ENCODE measurements at regions not wholly inside any gene's neighbourhood (a gene's known extent, or its start where the extent isn't known, plus 50 kb on each side); places are given as distances from the start of the nearest gene placed in this dataset.

GRCh38 chr1:11414926-11415538 is 63.9 kb upstream of the DISP3 start:
- no peak for DNase-seq

GRCh38 chr1:11417162-11417561 is 61.8 kb upstream of the DISP3 start:
- DNase-seq: no peak

- DNase-seq: no peak
Observed at GRCh38 chr1:11418056-11418455, 60.9 kb upstream of the DISP3 start.

DNA sequence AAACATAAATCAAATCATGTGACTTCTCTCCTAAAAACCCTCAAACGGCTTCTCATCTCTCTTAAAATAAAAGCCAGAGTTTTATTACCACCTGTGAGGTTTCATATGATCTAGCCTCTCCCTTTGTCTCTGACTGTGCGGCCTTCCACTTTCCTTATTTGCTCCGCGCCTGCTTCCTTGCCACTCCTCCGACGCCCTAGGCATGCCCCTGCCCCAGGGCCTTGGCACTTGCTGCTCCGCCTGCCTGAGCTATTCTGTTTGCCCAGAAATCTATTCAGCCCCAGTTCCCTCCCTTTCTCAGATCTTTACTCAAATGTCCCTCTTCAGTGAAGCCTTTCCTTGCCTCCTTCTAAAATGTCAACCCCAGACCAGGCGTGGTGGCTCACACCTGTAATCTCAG is 57.5 kb upstream of the DISP3 start:
- no peak for DNase-seq

DNA sequence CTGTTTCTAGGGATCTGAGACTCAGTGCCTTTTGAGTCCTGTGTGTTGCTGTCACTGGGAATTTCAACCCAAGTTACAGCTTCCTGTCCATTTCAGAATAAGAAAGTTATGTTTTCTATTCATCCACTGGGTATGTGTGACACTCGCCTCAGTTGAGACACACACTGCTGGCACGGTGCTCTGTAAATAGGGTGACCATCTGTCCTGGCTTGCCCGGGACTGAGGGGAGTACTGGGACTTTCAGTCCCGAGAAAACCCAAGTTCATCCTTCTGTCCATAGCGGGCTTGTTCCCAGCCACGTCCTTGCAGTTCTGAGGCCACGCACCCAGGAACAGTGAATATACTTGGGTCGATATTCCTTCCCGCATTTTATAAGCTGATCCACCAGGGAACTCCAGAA is 56.3 kb upstream of the DISP3 start:
- no peak for DNase-seq

GRCh38 chr1:11426617-11427016 is 52.3 kb upstream of the DISP3 start:
- DNase-seq: no peak

GRCh38 chr1:11428789-11429188 is 50.2 kb upstream of the DISP3 start:
- DNase-seq: no peak
